Pulmonary artery endothelial cell (primary cell): ENCODE measurements at regions not wholly inside any gene's neighbourhood (a gene's known extent, or its start where the extent isn't known, plus 50 kb on each side); places are given as distances from the start of the nearest gene placed in this dataset.
A peak's percentile ranks its signal among the peaks of the same experiment; 100 is the strongest.
"Not testable (repeated sequence)": the region's sequence is repeated elsewhere in the genome, so short reads cannot be mapped to it uniquely, and the experiment has no call there.

Experiments
- DNase-seq: peaks from one replicate; pipeline ENCODE4 v3.0.0-alpha.2; 2011; ENCODE audit warnings: low read depth, low spot score

DNA sequence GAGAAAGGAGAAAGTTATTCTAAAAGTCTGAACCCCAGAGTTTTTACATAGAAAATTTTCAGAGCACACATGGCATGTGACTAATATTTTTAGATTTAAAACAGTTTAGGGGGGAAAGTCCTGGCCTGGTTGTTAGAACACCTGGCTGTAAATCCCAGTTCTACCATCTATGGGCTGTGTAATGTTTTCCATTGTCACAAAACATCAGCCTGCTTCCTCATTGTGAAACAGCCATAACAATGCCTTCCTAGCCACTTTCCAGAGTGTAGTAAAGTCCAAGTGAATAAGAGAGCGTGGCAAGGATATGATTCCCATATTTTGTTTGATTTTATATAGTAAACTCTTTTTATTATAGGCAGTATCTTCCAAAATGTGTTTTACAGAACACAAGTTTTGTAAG lies 310.0 kb upstream of the DCN start:
- no peak for DNase-seq

DNA sequence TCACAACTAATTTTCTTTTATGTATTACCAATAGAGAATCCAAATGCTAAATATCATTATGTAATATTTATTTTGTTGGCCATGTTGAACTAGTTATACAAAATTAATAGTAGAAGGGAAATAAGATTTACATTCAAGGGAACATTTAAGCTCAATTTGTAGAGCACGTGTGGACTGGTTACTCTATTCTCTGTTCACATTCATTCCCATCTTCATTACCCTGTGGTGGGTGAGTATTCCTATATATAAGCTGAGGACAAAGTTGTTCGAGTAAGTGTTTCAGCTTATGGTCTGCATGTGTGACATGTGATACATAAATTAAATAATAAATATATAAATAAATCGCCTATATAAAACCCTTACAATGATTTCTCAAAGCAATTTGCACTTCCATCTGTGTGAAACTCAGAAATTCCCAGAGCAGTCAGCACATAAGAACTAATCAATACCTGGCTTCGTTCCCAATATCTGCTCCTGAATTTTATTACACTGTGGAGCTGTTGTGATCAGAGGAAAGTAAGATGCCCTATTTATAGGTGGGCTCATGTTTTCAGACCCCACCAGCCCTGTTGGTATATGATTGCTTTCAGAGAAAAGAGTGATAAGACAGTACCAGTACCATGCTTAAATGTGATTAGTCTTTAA lies 308.2 kb upstream of the DCN start:
- no peak for DNase-seq

DNA sequence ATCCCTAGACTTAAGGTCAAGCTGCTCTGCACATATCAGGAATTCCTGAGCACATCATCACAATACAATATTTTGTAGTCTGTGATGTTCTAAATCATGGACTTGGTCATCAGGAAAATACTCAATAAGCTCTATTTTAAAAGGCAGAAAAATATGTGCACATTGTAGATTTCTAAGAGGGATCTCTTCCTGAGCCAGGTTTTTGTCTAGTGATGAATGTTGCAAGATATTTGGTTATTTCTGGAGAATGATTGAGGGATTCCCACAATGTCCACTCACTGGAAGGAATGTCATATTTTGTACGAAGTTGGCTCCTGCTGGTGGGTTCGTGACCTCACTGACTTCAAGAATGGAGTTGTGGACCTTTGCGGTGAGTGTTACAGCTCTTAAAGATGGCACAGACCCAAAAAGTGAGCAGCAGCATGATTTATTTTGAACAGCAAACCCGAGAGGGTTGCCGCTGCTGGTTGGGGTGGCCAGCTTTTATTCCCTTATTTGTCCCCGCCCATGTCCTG lies 300.9 kb upstream of the DCN start:
- no peak for DNase-seq

- no peak for DNase-seq
Measured at GRCh38 chr12:91482231-91482630, 299.6 kb upstream of the DCN start.

DNA sequence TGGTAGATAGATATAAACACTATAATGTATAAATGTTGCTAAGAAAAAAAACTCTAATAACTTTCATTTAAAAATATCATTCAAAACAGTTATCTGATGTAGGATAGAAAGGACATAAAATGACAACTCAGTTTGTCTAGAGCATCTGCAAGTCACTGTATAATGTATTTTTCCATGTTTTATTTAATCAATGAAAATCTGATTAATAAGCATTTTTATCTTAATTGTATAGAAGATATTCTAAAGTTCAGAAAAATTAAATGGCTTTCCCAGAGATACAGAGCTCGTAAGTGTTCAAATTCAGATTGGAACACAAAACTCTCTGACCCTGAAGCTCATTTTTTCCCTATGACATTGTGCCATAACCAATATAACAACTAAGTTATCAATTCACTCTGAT lies 295.9 kb upstream of the DCN start:
- no peak for DNase-seq

- DNase-seq, result no peak
Measured at GRCh38 chr12:91467686-91468085, 285.1 kb upstream of the DCN start.

DNA sequence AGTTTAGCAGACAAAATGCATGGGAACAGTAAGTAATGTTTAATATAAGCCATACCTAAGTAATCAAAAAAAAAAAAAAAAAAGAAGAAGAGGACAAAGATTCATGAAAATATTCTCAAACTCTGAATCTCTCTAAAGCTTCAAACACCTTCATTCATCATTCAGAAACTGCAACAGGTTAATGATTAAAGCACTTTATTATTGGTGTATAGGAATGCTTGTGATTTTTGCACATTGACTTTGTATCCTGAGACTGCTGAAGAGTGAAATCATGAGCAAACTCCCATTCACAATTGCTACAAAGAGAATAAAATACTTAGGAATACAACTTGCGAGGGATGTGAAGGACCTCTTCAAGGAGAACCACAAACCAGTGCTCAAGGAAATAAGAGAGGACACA lies 278.4 kb upstream of the DCN start:
- DNase-seq, result no peak

- no peak for DNase-seq
Measured at GRCh38 chr12:91460469-91460868, 277.9 kb upstream of the DCN start.

- no peak for DNase-seq
Measured at GRCh38 chr12:91455321-91455720, 272.7 kb upstream of the DCN start.

GRCh38 chr12:91454179-91454578 lies 271.6 kb upstream of the DCN start:
- no peak for DNase-seq

GRCh38 chr12:91452464-91452863 lies 269.8 kb upstream of the DCN start:
- DNase-seq, result not testable (repeated sequence)

DNA sequence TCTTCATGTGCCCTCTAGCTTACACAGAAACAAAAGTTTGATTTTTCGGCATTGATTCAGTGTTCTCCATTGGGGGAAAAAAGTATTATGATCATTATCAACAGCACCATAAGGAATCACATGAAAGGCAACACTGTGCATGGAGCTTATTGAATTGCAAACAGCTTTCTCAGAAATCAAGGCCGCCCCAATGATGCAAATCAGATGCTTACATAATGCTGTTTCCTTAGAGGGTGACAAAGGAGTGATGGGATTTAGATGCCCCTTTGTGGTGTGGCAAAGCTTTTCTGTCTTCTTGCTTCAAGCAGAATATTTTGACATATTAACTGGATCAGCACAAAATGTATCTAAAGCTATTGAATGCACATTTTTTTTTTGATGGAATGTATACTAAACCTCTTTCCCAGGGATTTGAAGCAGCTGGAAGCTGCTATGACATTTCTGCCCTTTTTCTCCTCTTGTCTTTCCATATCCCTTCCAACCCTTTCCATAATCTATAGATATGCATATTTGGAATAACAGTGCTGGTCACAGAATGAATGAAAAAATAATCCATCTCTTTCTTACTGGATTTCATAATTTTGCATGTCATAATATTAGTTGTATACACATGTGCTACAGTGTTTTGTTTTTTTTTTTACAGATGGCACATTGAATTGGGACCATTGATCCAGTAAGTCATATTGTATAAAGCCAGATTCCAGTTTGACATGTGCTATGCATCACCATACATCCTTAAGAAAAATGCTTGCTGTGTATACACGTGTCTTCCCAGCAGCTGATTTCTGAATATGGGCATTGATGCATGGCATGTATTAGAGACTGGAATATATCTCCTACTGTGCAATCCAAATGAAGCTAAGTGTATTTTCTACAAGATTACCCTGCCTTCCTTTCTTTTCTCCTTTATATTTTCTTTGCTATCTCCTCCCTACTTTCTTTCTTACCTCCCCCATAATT lies 259.7 kb upstream of the DCN start:
- DNase-seq, result no peak

DNA sequence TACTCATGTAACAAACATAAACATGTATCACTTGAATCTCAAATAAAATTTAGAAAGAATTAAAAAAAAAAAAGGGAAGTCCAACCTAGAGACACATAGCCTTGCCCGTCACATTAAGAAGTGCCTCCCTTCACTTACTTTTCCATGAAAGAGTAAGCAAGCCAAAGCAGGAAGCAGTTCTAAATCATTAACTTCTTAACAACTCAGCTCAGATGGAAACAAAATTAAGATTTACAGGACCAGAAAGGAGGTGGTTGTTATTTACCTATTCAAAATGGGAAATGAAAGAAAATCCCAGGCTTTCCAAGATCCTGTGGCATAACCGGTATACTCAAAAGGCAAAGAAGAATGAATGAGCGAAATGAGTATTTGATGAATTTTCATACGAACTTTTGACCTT lies 258.6 kb upstream of the DCN start:
- no peak for DNase-seq

- DNase-seq, result no peak
Measured at GRCh38 chr12:91434081-91434480, 251.5 kb upstream of the DCN start.

GRCh38 chr12:91432755-91433154 lies 250.1 kb upstream of the DCN start:
- DNase-seq, result no peak

GRCh38 chr12:91432089-91432488 lies 249.5 kb upstream of the DCN start:
- DNase-seq, result peak; percentile 65

DNA sequence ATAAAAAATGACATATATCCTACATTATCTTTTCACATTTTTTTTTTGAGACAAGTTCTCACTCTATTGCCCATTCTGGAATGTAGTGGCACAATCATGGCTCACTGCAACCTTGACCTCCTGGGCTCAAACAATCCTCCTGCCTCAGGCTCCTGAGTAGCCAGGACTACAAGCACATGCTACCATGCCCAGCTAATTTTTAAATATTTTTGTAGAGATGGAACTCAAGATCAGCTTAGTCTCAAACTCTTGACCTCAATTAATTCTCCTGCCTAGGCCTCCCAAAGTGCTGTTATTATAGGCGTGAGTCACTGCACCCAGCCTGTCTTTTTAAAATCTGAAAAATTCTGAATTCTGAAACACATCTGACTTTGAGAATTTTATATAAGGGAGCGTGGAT lies 241.9 kb upstream of the DCN start:
- DNase-seq, result no peak

GRCh38 chr12:91423693-91424050 lies 241.1 kb upstream of the DCN start:
- no peak for DNase-seq

GRCh38 chr12:91422811-91423692 lies 240.4 kb upstream of the DCN start:
- DNase-seq, result no peak

DNA sequence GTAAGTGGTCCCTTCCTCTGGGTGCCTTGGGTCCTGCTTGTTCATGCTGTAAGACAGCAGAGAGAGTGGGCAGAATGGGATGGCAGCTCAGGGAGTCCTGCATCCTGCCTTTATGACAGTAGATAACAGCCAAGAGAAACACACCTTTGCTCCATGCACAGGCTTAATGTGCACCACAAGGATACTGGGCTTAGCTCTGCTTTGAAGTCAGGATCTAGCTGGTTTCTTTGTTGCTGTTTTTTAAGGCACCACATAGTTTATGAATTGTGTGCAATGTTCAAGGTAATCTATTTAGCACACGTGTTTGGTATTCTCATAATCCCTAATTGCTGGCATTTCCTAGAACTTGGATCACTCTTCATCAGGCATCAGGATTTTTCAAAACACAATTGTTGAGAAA lies 239.5 kb upstream of the DCN start:
- no peak for DNase-seq

GRCh38 chr12:91419809-91420208 lies 237.2 kb upstream of the DCN start:
- DNase-seq, result no peak
